Adrenal gland (tissue), 9 donors: ENCODE measurements at regions not wholly inside any gene's neighbourhood (a gene's known extent, or its start where the extent isn't known, plus 50 kb on each side); places are given as distances from the start of the nearest gene placed in this dataset.

ENCODE experiments used
- DNase-seq, 7 donors: peaks; one replicate each; pipeline ENCODE4 v3.0.0-alpha.2; 2019 to 2020
- H3K27ac ChIP-seq, 5 donors: fragments of 200-600 bp; sonication (generic) in 4 of 5; 1 replicate in 3 of 5; 2 replicates in 2 of 5; pipeline versions ENCODE4 v1.5.1 to v1.8.0; 2016 to 2020; ENCODE audit warnings: mild to moderate bottlenecking in 1 of 5
- H3K27me3 ChIP-seq: fragments of 200-600 bp; 2 replicates; pipeline ENCODE4 v1.8.0; 2021
- H3K36me3 ChIP-seq, 2 donors: fragments of 200-600 bp; replicated peaks in 1 of 2; 1 replicate in 1 of 2; 2 replicates in 1 of 2; pipeline versions ENCODE4 v1.5.1 to v1.8.0; 2018 to 2022
- H3K4me1 ChIP-seq, 2 donors: fragments of 200-600 bp; replicated peaks in 1 of 2; 1 replicate in 1 of 2; 2 replicates in 1 of 2; pipeline versions ENCODE4 v1.5.1 to v1.8.0; 2018 to 2021
- H3K4me3 ChIP-seq, 4 donors: fragments of 200-600 bp; sonication (generic) in 3 of 4; one replicate each; pipeline ENCODE4 v1.5.1; 2016 to 2018
- H3K9me3 ChIP-seq, 3 donors: fragments of 200-600 bp; sonication (generic) in 1 of 3; replicated peaks in 1 of 3; 1 replicate in 2 of 3; 2 replicates in 1 of 3; pipeline versions ENCODE4 v1.5.1 to v1.8.0; 2016 to 2021
- CTCF ChIP-seq, 6 experiments: fragments of 450-650 bp in 4 of 6; fragments of 200-600 bp in 2 of 6; sonication (generic) in 1 of 6; IDR thresholded peaks; 1 replicate in 5 of 6; 2 replicates in 1 of 6; pipeline versions ENCODE4 v1.5.1 to v1.8.0; 2016 to 2021; ENCODE audit warnings: antibody characterized with exemption in 6 of 6, mild to moderate bottlenecking in 2 of 6, moderate library complexity in 1 of 6
- POLR2A ChIP-seq, 2 donors: fragments of 450-650 bp; IDR thresholded peaks; one replicate each; pipeline ENCODE4 v1.6.1; 2017; ENCODE audit warnings: antibody characterized with exemption in 2 of 2, mild to moderate bottlenecking in 2 of 2, moderate library complexity in 1 of 2
- whole genome bisulfite sequencing, 4 donors: extraction: QIAGEN DNeasy Blood & Tissue Kit in 2 of 4; methylation state at CpG; one replicate each; pipeline versions ENCODE4 v1.1.5 to v1.1.7; 2013 to 2017; 5-methylcytosine and 5-hydroxymethylcytosine counted together
- intact Hi-C, 2 donors: fragments of 100-400 bp; cut with DNase I; formaldehyde crosslinking; loops; one replicate each; pipeline versions ENCODE4 v1.14.1 to v1.15.0; 2022 to 2023
- donor health status: healthy with polysubstance abuse.
- donor health status: Bipolar disorder and iron deficiency.
- donor health status: DM: yes; HTN: yes; CAD: no.
- donor health status: DM: no; HTN: no; CAD: no.
- donor health status: DM: no; HTN: no; CAD: no.

- no peak overlapping the region for H3K4me3 ChIP-seq
- no peaks in the 10 kb centered on the region for H3K36me3 ChIP-seq
- intact Hi-C loops: no loop called here
- no peaks in the 10 kb centered on the region for H3K27me3 ChIP-seq
- DNase-seq: no peak
- H3K4me1 ChIP-seq: no peaks in the 10 kb centered on the region
- no peaks in the 10 kb centered on the region for H3K9me3 ChIP-seq
- TF ChIP-seq CTCF (IDR thresholded peaks at IDR 0.05) (no peak), POLR2A (IDR thresholded peaks at IDR 0.05) (no peak)
- H3K27ac ChIP-seq: no peak overlapping the region
- WGBS, 4 donors: 83 to 89% (median 85%) methylated on average over 3 of the region's 3 CpGs
Measured at GRCh38 chr4:56213543-56213942, 173.7 kb downstream of the AASDH start.

GRCh38 chr4:56212774-56213173 lies 174.5 kb downstream of the AASDH start:
- Histone ChIP-seq H3K4me1 (no peaks in the 10 kb centered on the region), H3K27me3 (no peaks in the 10 kb centered on the region), H3K36me3 (no peaks in the 10 kb centered on the region), H3K27ac (no peak overlapping the region), H3K9me3 (no peaks in the 10 kb centered on the region), H3K4me3 (no peak overlapping the region)
- DNase-seq: no peak
- WGBS, 4 donors: 87 to 100% (median 93%) methylated on average over 2 of the region's 2 CpGs
- intact Hi-C loops: no loop called here
- TF ChIP-seq POLR2A (IDR thresholded peaks at IDR 0.05) (no peak), CTCF (IDR thresholded peaks at IDR 0.05) (no peak)

- no peak for DNase-seq
- H3K36me3 ChIP-seq: no peaks in the 10 kb centered on the region
- WGBS, 4 donors: 87 to 98% (median 94%) methylated on average over 2 to 3 of the region's 3 CpGs
- H3K27me3 ChIP-seq: no peaks in the 10 kb centered on the region
- TF ChIP-seq CTCF (IDR thresholded peaks at IDR 0.05) (no peak), POLR2A (IDR thresholded peaks at IDR 0.05) (no peak)
- no peak overlapping the region for H3K4me3 ChIP-seq
- no peaks in the 10 kb centered on the region for H3K4me1 ChIP-seq
- intact Hi-C loops: no loop called here
- H3K9me3 ChIP-seq: no peaks in the 10 kb centered on the region
- no peak overlapping the region for H3K27ac ChIP-seq
Measured at GRCh38 chr4:56211202-56211601, 176.1 kb downstream of the AASDH start.

GRCh38 chr4:56210397-56210796 lies 176.9 kb downstream of the AASDH start:
- TF ChIP-seq CTCF (IDR thresholded peaks at IDR 0.05): no peak
- no peak for TF ChIP-seq POLR2A (IDR thresholded peaks at IDR 0.05)
- no peak overlapping the region for H3K27ac ChIP-seq
- no peaks in the 10 kb centered on the region for H3K4me1 ChIP-seq
- H3K27me3 ChIP-seq: no peaks in the 10 kb centered on the region
- no peaks in the 10 kb centered on the region for H3K36me3 ChIP-seq
- no peak for DNase-seq
- WGBS, 4 donors: 43 to 59% (median 46%) methylated on average over 1 of the region's 1 CpG
- H3K4me3 ChIP-seq: no peak overlapping the region
- intact Hi-C loops: no loop called here
- H3K9me3 ChIP-seq: no peaks in the 10 kb centered on the region
